Astrocyte of the cerebellum (primary cell): ENCODE measurements at regions not wholly inside any gene's neighbourhood (a gene's known extent, or its start where the extent isn't known, plus 50 kb on each side); places are given as distances from the start of the nearest gene placed in this dataset.

Experiments used
- DNase-seq: peaks from one replicate; pipeline ENCODE4 v3.0.0-alpha.2; 2011; ENCODE audit warnings: low read depth
- H3K4me3 ChIP-seq: 2 replicates; pipeline ENCODE4 v1.5.1; 2011; ENCODE audit warnings: mild to moderate bottlenecking, low read depth, low read length, moderate library complexity
- CTCF ChIP-seq: IDR thresholded peaks from 2 replicates; pipeline ENCODE4 v1.5.1; 2012; ENCODE audit warnings: low read length, low read depth, moderate library complexity, mild to moderate bottlenecking; ENCODE audit errors: missing control alignments
- in situ Hi-C: cut with HindIII; loops from 2 replicates; pipeline ENCODE4 v1.10.0; 2017; ENCODE audit warnings: low sequenced_read_pairs

GRCh38 chr7:46229409-46229808, 308.3 kb upstream of the IGFBP3 start:
- no peak for TF ChIP-seq CTCF
- in situ Hi-C loops: loop anchor here (5.0 kb wide), 1 partner anchor 62 kb away; no protein-coding TSS in a partner anchor
- no peak for DNase-seq
- no peak overlapping the region for H3K4me3 ChIP-seq

GRCh38 chr7:46226860-46227259, 305.8 kb upstream of the IGFBP3 start:
- in situ Hi-C loops: loop anchor here (5.0 kb wide), 1 partner anchor 60 kb away; no protein-coding TSS in a partner anchor
- no peak overlapping the region for H3K4me3 ChIP-seq
- no peak for DNase-seq
- no peak for TF ChIP-seq CTCF

- DNase-seq: no peak
- TF ChIP-seq CTCF: no peak
- no peak overlapping the region for H3K4me3 ChIP-seq
- in situ Hi-C loops: no loop called here
These were observed 303.3 kb upstream of the IGFBP3 start for GRCh38 chr7:46224363-46224762.

- no peak for TF ChIP-seq CTCF
- no peak overlapping the region for H3K4me3 ChIP-seq
- DNase-seq: no peak
- in situ Hi-C loops: no loop called here
These were observed 299.1 kb upstream of the IGFBP3 start for GRCh38 chr7:46220066-46220630.

GRCh38 chr7:46218461-46219200, 297.6 kb upstream of the IGFBP3 start:
- H3K4me3 ChIP-seq: no peak overlapping the region
- no peak for TF ChIP-seq CTCF
- in situ Hi-C loops: no loop called here
- no peak for DNase-seq

GRCh38 chr7:46215987-46216567, 295.0 kb upstream of the IGFBP3 start:
- in situ Hi-C loops: no loop called here
- TF ChIP-seq CTCF: no peak
- no peak for DNase-seq
- H3K4me3 ChIP-seq: no peak overlapping the region
